Neuronal stem cell (in vitro differentiated cells): ENCODE measurements at regions not wholly inside any gene's neighbourhood (a gene's known extent, or its start where the extent isn't known, plus 50 kb on each side); places are given as distances from the start of the nearest gene placed in this dataset.

ENCODE experiments used
- DNase-seq: peaks from one replicate; pipeline ENCODE4 v3.0.0-alpha.2; 2013; ENCODE audit warnings: low spot score
- H2AFZ ChIP-seq: one replicate; pipeline ENCODE4 v1.6.1; 2013; ENCODE audit warnings: mild to moderate bottlenecking, low read length, inconsistent platforms
- H2AK5ac ChIP-seq: 2 replicates; pipeline ENCODE4 v1.6.1; 2013; ENCODE audit warnings: low read depth, mild to moderate bottlenecking, inconsistent platforms, low read length, moderate library complexity, mixed read lengths
- H2BK120ac ChIP-seq: 2 replicates; pipeline ENCODE4 v1.6.1; 2013; ENCODE audit warnings: low read depth, mild to moderate bottlenecking, inconsistent platforms, low read length, moderate library complexity, mixed read lengths
- H2BK12ac ChIP-seq: one replicate; pipeline ENCODE4 v1.6.1; 2013; ENCODE audit warnings: low read length, inconsistent platforms
- H2BK15ac ChIP-seq: 2 replicates; pipeline ENCODE4 v1.6.1; 2013; ENCODE audit warnings: mild to moderate bottlenecking, low read length, inconsistent platforms, mixed read lengths
- H2BK5ac ChIP-seq: one replicate; pipeline ENCODE4 v1.6.1; 2013; ENCODE audit warnings: inconsistent platforms, mild to moderate bottlenecking, low read length, moderate library complexity
- H3K14ac ChIP-seq: one replicate; pipeline ENCODE4 v1.6.1; 2013; ENCODE audit warnings: low read length, inconsistent platforms
- H3K18ac ChIP-seq: 2 replicates; pipeline ENCODE4 v1.6.1; 2013; ENCODE audit warnings: low read length, inconsistent platforms
- H3K23ac ChIP-seq: 2 replicates; pipeline ENCODE4 v1.6.1; 2013; ENCODE audit warnings: low read depth, mild to moderate bottlenecking, mixed read lengths, low read length, inconsistent platforms; ENCODE audit not compliant: poor library complexity
- H3K27ac ChIP-seq: replicated peaks from 3 replicates; pipeline ENCODE4 v1.5.1; 2013; ENCODE audit warnings: low read length, inconsistent platforms
- H3K27me3 ChIP-seq, 3 experiments: 2 replicates each; pipeline ENCODE4 v1.6.1; 2013; ENCODE audit warnings: low read length in 3 of 3, mild to moderate bottlenecking in 2 of 3, inconsistent platforms in 1 of 3, low read depth in 1 of 3, mixed read lengths in 1 of 3, moderate library complexity in 1 of 3; ENCODE audit not compliant: control insufficient read depth in 3 of 3, insufficient read depth in 3 of 3
- H3K36me3 ChIP-seq, 2 donors: replicated peaks in 1 of 2; 2 replicates each; pipeline ENCODE4 v1.6.1; 2013; ENCODE audit warnings: low read length in 2 of 2; ENCODE audit not compliant: control insufficient read depth in 2 of 2, insufficient read depth in 2 of 2
- H3K4ac ChIP-seq: 2 replicates; pipeline ENCODE4 v1.6.1; 2013; ENCODE audit warnings: inconsistent platforms, mild to moderate bottlenecking, low read length, moderate library complexity
- H3K4me1 ChIP-seq, 2 donors: 1 replicate in 1 of 2; 2 replicates in 1 of 2; pipeline ENCODE4 v1.6.1; 2013; ENCODE audit warnings: low read length in 2 of 2, low read depth in 1 of 2; ENCODE audit not compliant: control insufficient read depth in 2 of 2, insufficient read depth in 1 of 2
- H3K4me2 ChIP-seq: one replicate; pipeline ENCODE4 v1.6.1; 2013; ENCODE audit warnings: mild to moderate bottlenecking, low read length, inconsistent platforms; ENCODE audit not compliant: insufficient read depth, poor library complexity, severe bottlenecking
- H3K4me3 ChIP-seq, 2 donors: 2 replicates each; pipeline ENCODE4 v1.5.1; 2013; ENCODE audit warnings: low read length in 2 of 2, mild to moderate bottlenecking in 2 of 2, inconsistent platforms in 1 of 2, moderate library complexity in 1 of 2
- H3K79me1 ChIP-seq: one replicate; pipeline ENCODE4 v1.6.1; 2013; ENCODE audit warnings: low read depth, mild to moderate bottlenecking, inconsistent platforms, low read length, moderate library complexity
- H3K9ac ChIP-seq: one replicate; pipeline ENCODE4 v1.6.1; 2013; ENCODE audit warnings: mild to moderate bottlenecking, low read depth, low read length, inconsistent platforms; ENCODE audit not compliant: poor library complexity
- H3K9me3 ChIP-seq, 2 donors: replicated peaks in 1 of 2; 2 replicates each; pipeline versions ENCODE3 to v1.6.1; 2013; ENCODE audit warnings: low read length in 2 of 2, mild to moderate bottlenecking in 2 of 2, inconsistent platforms in 1 of 2, low read depth in 1 of 2, mixed read lengths in 1 of 2, moderate library complexity in 1 of 2; ENCODE audit not compliant: control insufficient read depth in 2 of 2, insufficient read depth in 1 of 2
- H4K8ac ChIP-seq: one replicate; pipeline ENCODE4 v1.6.1; 2013; ENCODE audit warnings: low read depth, mild to moderate bottlenecking, inconsistent platforms, low read length, moderate library complexity
- H4K91ac ChIP-seq: one replicate; pipeline ENCODE4 v1.6.1; 2013; ENCODE audit warnings: low read length, low read depth, mild to moderate bottlenecking, inconsistent platforms; ENCODE audit not compliant: poor library complexity
- WGBS, 2 donors: extraction: QIAGEN DNeasy Blood & Tissue Kit; methylation state at CpG; one replicate each; pipeline ENCODE4 v1.1.7; 2013; ENCODE audit warnings: missing lambda C conversion rate in 2 of 2, mixed read lengths in 1 of 2; ENCODE audit not compliant: insufficient read length in 2 of 2, insufficient replicate concordance in 1 of 2; ENCODE audit errors: extremely low coverage in 2 of 2; 5-methylcytosine and 5-hydroxymethylcytosine counted together

DNA sequence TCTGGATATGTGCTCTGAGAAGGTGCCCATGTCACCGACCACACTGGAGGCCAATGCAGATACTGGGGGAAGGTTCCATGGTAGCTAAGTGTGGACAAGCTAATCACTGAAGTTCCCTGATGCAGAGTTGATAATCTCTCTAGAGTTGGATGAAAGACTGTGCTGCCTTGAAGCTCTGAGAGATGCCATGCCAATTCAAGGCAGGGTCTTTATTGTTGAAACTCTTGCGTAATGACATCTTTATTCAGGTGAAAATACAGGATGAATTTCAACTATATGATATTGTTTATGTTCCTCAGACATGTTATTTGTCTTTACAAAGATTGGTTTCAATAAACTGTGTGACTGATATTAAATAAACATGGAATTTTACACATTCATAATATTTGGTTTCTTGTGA is 167.6 kb upstream of the TMEM161B start:
- no peak overlapping the region for H2BK12ac ChIP-seq
- no peak overlapping the region for H3K27ac ChIP-seq
- H3K23ac ChIP-seq: no peak overlapping the region
- H2AK5ac ChIP-seq: no peak overlapping the region
- H3K4me1 ChIP-seq: peaks cover 0 to 2% of the 10 kb centered on the region in 2 donors
- no peak overlapping the region for H2BK5ac ChIP-seq
- H3K9me3 ChIP-seq: peaks cover 0 to 3% of the 10 kb centered on the region in 2 donors
- H3K4ac ChIP-seq: no peak overlapping the region
- H4K8ac ChIP-seq: no peak overlapping the region
- no peaks in the 10 kb centered on the region for H3K36me3 ChIP-seq
- H3K79me1 ChIP-seq: no peaks in the 10 kb centered on the region
- no peak overlapping the region for H3K4me2 ChIP-seq
- no peaks in the 10 kb centered on the region for H3K27me3 ChIP-seq
- no peak overlapping the region for H2AFZ ChIP-seq
- H2BK120ac ChIP-seq: no peak overlapping the region
- H3K9ac ChIP-seq: no peak overlapping the region
- no peak overlapping the region for H2BK15ac ChIP-seq
- no peak overlapping the region for H3K14ac ChIP-seq
- no peak overlapping the region for H4K91ac ChIP-seq
- DNase-seq: no peak
- H3K18ac ChIP-seq: peak overlapping the region; percentile 57
- H3K4me3 ChIP-seq: no peak overlapping the region
- no CpG with 5 or more reads among the region's 2 CpGs for WGBS, 2 donors

DNA sequence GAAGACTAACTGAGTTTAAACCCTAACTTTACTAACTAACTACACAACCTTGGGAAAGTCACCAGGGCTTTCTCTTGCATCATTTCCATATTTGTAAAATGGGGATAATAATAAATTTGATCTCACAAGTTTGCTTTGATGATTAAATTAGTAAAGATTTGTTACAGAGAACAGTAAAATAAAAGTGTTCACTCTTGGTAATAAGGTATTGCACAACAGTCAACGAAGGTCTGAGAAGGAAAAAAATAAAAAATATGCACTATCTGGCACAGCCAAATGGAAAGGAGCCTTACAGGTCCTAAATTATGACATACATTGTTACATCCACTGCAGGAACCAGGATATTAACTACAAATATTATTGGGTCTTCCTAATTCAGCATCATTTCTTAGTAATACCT is 160.0 kb upstream of the TMEM161B start:
- H4K91ac ChIP-seq: no peak overlapping the region
- no peak for DNase-seq
- WGBS, 2 donors: no CpG with 5 or more reads among the region's 1 CpG

DNA sequence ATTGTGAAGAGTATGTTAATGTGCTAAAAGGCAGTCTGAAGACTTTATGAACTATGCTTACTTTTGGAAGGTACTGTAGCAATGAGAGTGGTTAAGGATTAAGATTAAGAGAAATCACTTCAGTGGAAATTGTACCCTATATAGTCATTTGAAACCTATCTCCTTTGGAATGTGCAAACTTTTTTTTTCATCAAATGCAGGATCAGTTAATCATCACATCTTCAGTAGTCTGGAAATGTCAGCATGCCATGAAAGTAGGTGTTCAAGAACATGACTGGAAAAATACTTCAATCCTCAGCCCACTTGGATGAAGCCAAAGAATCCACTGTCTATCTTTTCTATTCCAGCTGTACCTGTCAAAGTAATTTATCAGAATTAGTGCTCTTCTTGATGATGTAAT is 157.8 kb upstream of the TMEM161B start:
- DNase-seq: no peak
- Histone ChIP-seq H2AFZ (no peak overlapping the region), H3K27me3 (no peaks in the 10 kb centered on the region), H4K8ac (no peak overlapping the region), H4K91ac (no peak overlapping the region), H3K4me1 (no peaks in the 10 kb centered on the region), H3K14ac (no peak overlapping the region), H3K23ac (no peak overlapping the region), H3K4me3 (no peak overlapping the region), H2BK15ac (no peak overlapping the region), H2BK5ac (no peak overlapping the region), H3K4ac (no peak overlapping the region), H2BK120ac (no peak overlapping the region), H2BK12ac (no peak overlapping the region), H3K79me1 (no peaks in the 10 kb centered on the region), H3K18ac (no peak overlapping the region), H2AK5ac (no peak overlapping the region), H3K9me3 (no peaks in the 10 kb centered on the region), H3K4me2 (no peak overlapping the region), H3K27ac (no peak overlapping the region), H3K9ac (no peak overlapping the region), H3K36me3 (no peaks in the 10 kb centered on the region)

More for the DNA sequence above, 160.0 kb upstream of the TMEM161B start:
- no peak overlapping the region for H2BK5ac ChIP-seq
- no peak overlapping the region for H2BK15ac ChIP-seq
- no peak overlapping the region for H3K4me3 ChIP-seq
- no peak overlapping the region for H3K4me2 ChIP-seq
- no peak overlapping the region for H4K8ac ChIP-seq
- no peak overlapping the region for H3K4ac ChIP-seq
- no peaks in the 10 kb centered on the region for H3K9me3 ChIP-seq
- H3K79me1 ChIP-seq: no peaks in the 10 kb centered on the region
- H2BK12ac ChIP-seq: no peak overlapping the region
- no peak overlapping the region for H2AFZ ChIP-seq
- no peak overlapping the region for H2AK5ac ChIP-seq
- no peak overlapping the region for H3K23ac ChIP-seq
- no peaks in the 10 kb centered on the region for H3K4me1 ChIP-seq
- no peaks in the 10 kb centered on the region for H3K27me3 ChIP-seq
- no peak overlapping the region for H3K14ac ChIP-seq
- no peak overlapping the region for H2BK120ac ChIP-seq
- H3K27ac ChIP-seq: no peak overlapping the region
- no peak overlapping the region for H3K18ac ChIP-seq
- no peak overlapping the region for H3K9ac ChIP-seq
- no peaks in the 10 kb centered on the region for H3K36me3 ChIP-seq

DNA sequence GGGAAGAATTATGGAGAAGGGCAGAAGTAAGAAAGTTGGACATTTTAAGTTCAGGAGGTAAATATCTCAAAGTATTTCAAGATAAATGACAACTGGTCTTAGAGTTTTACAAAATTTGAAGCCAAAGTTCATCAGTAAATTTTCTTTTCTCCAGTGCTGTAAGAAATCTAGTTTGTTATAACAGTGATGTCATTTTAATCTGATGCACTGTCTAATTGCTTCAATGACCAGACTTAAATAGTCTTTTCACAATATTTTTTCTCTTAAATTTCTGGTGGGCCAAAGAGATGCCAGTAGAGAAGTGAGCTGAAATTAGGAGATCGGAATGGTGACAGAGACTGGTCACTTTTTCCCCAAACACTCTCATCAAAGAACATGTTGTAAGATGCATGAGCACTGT is 156.5 kb upstream of the TMEM161B start:
- no peak overlapping the region for H3K23ac ChIP-seq
- H2AFZ ChIP-seq: no peak overlapping the region
- no peaks in the 10 kb centered on the region for H3K36me3 ChIP-seq
- H3K9ac ChIP-seq: no peak overlapping the region
- H3K27me3 ChIP-seq: no peaks in the 10 kb centered on the region
- no peaks in the 10 kb centered on the region for H3K79me1 ChIP-seq
- no peak overlapping the region for H3K4me2 ChIP-seq
- no peak overlapping the region for H2BK120ac ChIP-seq
- H4K8ac ChIP-seq: no peak overlapping the region
- no CpG with 5 or more reads among the region's 1 CpG for WGBS, 2 donors
- no peak overlapping the region for H2BK12ac ChIP-seq
- no peak overlapping the region for H2AK5ac ChIP-seq
- no peak overlapping the region for H3K14ac ChIP-seq
- H3K9me3 ChIP-seq: no peaks in the 10 kb centered on the region
- no peak overlapping the region for H3K4ac ChIP-seq
- H3K4me1 ChIP-seq: no peaks in the 10 kb centered on the region
- no peak overlapping the region for H3K27ac ChIP-seq
- no peak overlapping the region for H3K4me3 ChIP-seq
- no peak overlapping the region for H2BK5ac ChIP-seq
- H3K18ac ChIP-seq: no peak overlapping the region
- H4K91ac ChIP-seq: no peak overlapping the region
- H2BK15ac ChIP-seq: no peak overlapping the region
- DNase-seq: no peak
